ENCODE measurements at regions not wholly inside any gene's neighbourhood (a gene's known extent, or its start where the extent isn't known, plus 50 kb on each side); places are given as distances from the start of the nearest gene placed in this dataset.

- Histone ChIP-seq H3K27me3 (replicated peaks; ENCODE audit: insufficient read depth) (no peaks in the 10 kb centered on the region), H3K27ac (no peak overlapping the region), H3K36me3 (no peaks in the 10 kb centered on the region), H3K4me1 (ENCODE audit: control insufficient read depth in 1 of 2, low read depth in 2 of 2) (peaks cover under 1 to 3% of the 10 kb centered on the region in 2 donors), H3K4me3 (no peak overlapping the region), H3K9me3 (no peaks in the 10 kb centered on the region)
- TF ChIP-seq, protein P1, sequence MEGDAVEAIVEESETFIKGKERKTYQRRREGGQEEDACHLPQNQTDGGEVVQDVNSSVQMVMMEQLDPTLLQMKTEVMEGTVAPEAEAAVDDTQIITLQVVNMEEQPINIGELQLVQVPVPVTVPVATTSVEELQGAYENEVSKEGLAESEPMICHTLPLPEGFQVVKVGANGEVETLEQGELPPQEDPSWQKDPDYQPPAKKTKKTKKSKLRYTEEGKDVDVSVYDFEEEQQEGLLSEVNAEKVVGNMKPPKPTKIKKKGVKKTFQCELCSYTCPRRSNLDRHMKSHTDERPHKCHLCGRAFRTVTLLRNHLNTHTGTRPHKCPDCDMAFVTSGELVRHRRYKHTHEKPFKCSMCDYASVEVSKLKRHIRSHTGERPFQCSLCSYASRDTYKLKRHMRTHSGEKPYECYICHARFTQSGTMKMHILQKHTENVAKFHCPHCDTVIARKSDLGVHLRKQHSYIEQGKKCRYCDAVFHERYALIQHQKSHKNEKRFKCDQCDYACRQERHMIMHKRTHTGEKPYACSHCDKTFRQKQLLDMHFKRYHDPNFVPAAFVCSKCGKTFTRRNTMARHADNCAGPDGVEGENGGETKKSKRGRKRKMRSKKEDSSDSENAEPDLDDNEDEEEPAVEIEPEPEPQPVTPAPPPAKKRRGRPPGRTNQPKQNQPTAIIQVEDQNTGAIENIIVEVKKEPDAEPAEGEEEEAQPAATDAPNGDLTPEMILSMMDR (IDR thresholded peaks at IDR 0.05): no peak
- ATAC-seq (ENCODE audit: insufficient number of reproducible peaks, low FRiP score, low read depth): no peak
- DNase-seq (ENCODE audit: low spot score): no peak
Observed at GRCh38 chr2:51990684-51991083, 958.8 kb upstream of the NRXN1 start.

- Histone ChIP-seq H3K4me3 (no peak overlapping the region), H3K36me3 (no peaks in the 10 kb centered on the region), H3K27ac (no peak overlapping the region), H3K4me1 (ENCODE audit: control insufficient read depth in 1 of 2, low read depth in 2 of 2) (peaks cover 0 to 3% of the 10 kb centered on the region in 2 donors), H3K27me3 (replicated peaks; ENCODE audit: insufficient read depth) (no peaks in the 10 kb centered on the region), H3K9me3 (no peaks in the 10 kb centered on the region)
- DNase-seq (ENCODE audit: low spot score) (no peak), ATAC-seq (ENCODE audit: insufficient number of reproducible peaks, low FRiP score, low read depth) (no peak)
- TF ChIP-seq, protein P1 (IDR thresholded peaks at IDR 0.05): no peak
Observed at GRCh38 chr2:51986101-51986500, 954.2 kb upstream of the NRXN1 start.

GRCh38 chr2:51981783-51982182 is 949.9 kb upstream of the NRXN1 start:
- no peak for DNase-seq (ENCODE audit: low spot score)
- no peaks in the 10 kb centered on the region for H3K36me3 ChIP-seq
- ATAC-seq (ENCODE audit: insufficient number of reproducible peaks, low FRiP score, low read depth): no peak
- H3K4me1 ChIP-seq (ENCODE audit: control insufficient read depth in 1 of 2, low read depth in 2 of 2): peaks cover 0 to 3% of the 10 kb centered on the region in 2 donors
- TF ChIP-seq, protein P1 (IDR thresholded peaks at IDR 0.05): no peak
- H3K4me3 ChIP-seq: no peak overlapping the region
- no peaks in the 10 kb centered on the region for H3K9me3 ChIP-seq
- no peak overlapping the region for H3K27ac ChIP-seq
- H3K27me3 ChIP-seq (replicated peaks; ENCODE audit: insufficient read depth): no peaks in the 10 kb centered on the region

- no peaks in the 10 kb centered on the region for H3K27me3 ChIP-seq (replicated peaks; ENCODE audit: insufficient read depth)
- TF ChIP-seq, protein P1 (IDR thresholded peaks at IDR 0.05): no peak
- H3K4me1 ChIP-seq (ENCODE audit: control insufficient read depth in 1 of 2, low read depth in 2 of 2): no peaks in the 10 kb centered on the region
- no peaks in the 10 kb centered on the region for H3K9me3 ChIP-seq
- no peak overlapping the region for H3K27ac ChIP-seq
- DNase-seq (ENCODE audit: low spot score) (no peak), ATAC-seq (ENCODE audit: insufficient number of reproducible peaks, low FRiP score, low read depth) (no peak)
- H3K36me3 ChIP-seq: no peaks in the 10 kb centered on the region
- H3K4me3 ChIP-seq: no peak overlapping the region
Observed at GRCh38 chr2:51976623-51977022, 944.7 kb upstream of the NRXN1 start.

GRCh38 chr2:51971136-51971535 is 939.2 kb upstream of the NRXN1 start:
- Histone ChIP-seq H3K27me3 (replicated peaks; ENCODE audit: insufficient read depth) (no peaks in the 10 kb centered on the region), H3K4me3 (no peak overlapping the region), H3K27ac (no peak overlapping the region), H3K9me3 (no peaks in the 10 kb centered on the region), H3K4me1 (ENCODE audit: control insufficient read depth in 1 of 2, low read depth in 2 of 2) (no peaks in the 10 kb centered on the region), H3K36me3 (no peaks in the 10 kb centered on the region)
- DNase-seq (ENCODE audit: low spot score) (no peak), ATAC-seq (ENCODE audit: insufficient number of reproducible peaks, low FRiP score, low read depth) (no peak)
- TF ChIP-seq, protein P1 (IDR thresholded peaks at IDR 0.05): no peak

Data from thoracic aorta (tissue), 2 donors.